MM.1S (cell line): ENCODE measurements at regions not wholly inside any gene's neighbourhood (a gene's known extent, or its start where the extent isn't known, plus 50 kb on each side); places are given as distances from the start of the nearest gene placed in this dataset.

ENCODE experiments used
- EZH2phosphoT487 ChIP-seq: fragments of 300-600 bp; sonication (generic); IDR thresholded peaks from 2 replicates; pipeline ENCODE4 v1.6.1; 2018; ENCODE audit warnings: antibody characterized with exemption, low read length
- TF ChIP-seq, protein P1 (sequence below): fragments of 300-600 bp; sonication (generic); IDR thresholded peaks from 2 replicates; pipeline ENCODE4 v1.5.1; 2016; ENCODE audit warnings: antibody characterized with exemption, low read length, mixed read lengths

- TF ChIP-seq, protein P1, sequence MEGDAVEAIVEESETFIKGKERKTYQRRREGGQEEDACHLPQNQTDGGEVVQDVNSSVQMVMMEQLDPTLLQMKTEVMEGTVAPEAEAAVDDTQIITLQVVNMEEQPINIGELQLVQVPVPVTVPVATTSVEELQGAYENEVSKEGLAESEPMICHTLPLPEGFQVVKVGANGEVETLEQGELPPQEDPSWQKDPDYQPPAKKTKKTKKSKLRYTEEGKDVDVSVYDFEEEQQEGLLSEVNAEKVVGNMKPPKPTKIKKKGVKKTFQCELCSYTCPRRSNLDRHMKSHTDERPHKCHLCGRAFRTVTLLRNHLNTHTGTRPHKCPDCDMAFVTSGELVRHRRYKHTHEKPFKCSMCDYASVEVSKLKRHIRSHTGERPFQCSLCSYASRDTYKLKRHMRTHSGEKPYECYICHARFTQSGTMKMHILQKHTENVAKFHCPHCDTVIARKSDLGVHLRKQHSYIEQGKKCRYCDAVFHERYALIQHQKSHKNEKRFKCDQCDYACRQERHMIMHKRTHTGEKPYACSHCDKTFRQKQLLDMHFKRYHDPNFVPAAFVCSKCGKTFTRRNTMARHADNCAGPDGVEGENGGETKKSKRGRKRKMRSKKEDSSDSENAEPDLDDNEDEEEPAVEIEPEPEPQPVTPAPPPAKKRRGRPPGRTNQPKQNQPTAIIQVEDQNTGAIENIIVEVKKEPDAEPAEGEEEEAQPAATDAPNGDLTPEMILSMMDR = no peak
- no peak for TF ChIP-seq EZH2phosphoT487
These were observed 458.6 kb upstream of the KLF6 start for GRCh38 chr10:4243651-4244050.
